Caco-2 (cell line): ENCODE measurements at regions not wholly inside any gene's neighbourhood (a gene's known extent, or its start where the extent isn't known, plus 50 kb on each side); places are given as distances from the start of the nearest gene placed in this dataset.

Source experiments
- BruUV-seq: library from RNA; stranded (reverse); fragments of 400-500 nt; replicated peaks from 2 replicates; lab custom pipeline; 2021; lab: Mats Ljungman, UMichigan
- CTCF ChIA-PET: fragments of 300-600 bp; sonication (Branson Sonifier 250); formaldehyde crosslinking; loops from one replicate; lab custom pipeline; 2022; ENCODE audit warnings: antibody characterized with exemption; lab: Charles Lee
- POLR2A ChIA-PET: fragments of 300-600 bp; sonication (Branson Sonifier 250); formaldehyde crosslinking; loops from one replicate; lab custom pipeline; 2022; ENCODE audit warnings: antibody characterized with exemption; lab: Charles Lee
- DNase-seq, 2 experiments: peaks; one replicate each; pipeline versions ENCODE4 v3.0.0 to v3.0.0-alpha.2; 2020 to 2022
- H3K27me3 ChIP-seq: replicated peaks from 2 replicates; pipeline ENCODE4 v1.6.0; 2011; ENCODE audit warnings: low read length; ENCODE audit not compliant: control insufficient read depth, insufficient read depth
- H3K36me3 ChIP-seq: 2 replicates; pipeline ENCODE4 v1.5.1; 2011; ENCODE audit warnings: low read length; ENCODE audit not compliant: control insufficient read depth, insufficient read depth
- H3K4me1 ChIP-seq: fragments of 250-450 bp; sonication (Bioruptor Pico); 2 replicates; pipeline ENCODE4 v1.5.1; 2020; ENCODE audit warnings: mild to moderate bottlenecking
- H3K4me3 ChIP-seq: 2 replicates; pipeline ENCODE4 v1.5.1; 2011; ENCODE audit warnings: low read depth, mild to moderate bottlenecking, control low read depth, low read length
- H3K9me3 ChIP-seq: fragments of 250-450 bp; sonication (Bioruptor Pico); 2 replicates; pipeline ENCODE4 v1.5.1; 2020; ENCODE audit warnings: mild to moderate bottlenecking, moderate library complexity
- H3K27ac Mint-ChIP-seq: one replicate; pipeline ENCODE4 v1.8.0; 2022; ENCODE audit warnings: mixed read lengths; ENCODE audit not compliant: unreplicated experiment
- H3K27me3 Mint-ChIP-seq: one replicate; pipeline ENCODE4 v1.8.0; 2022; ENCODE audit warnings: mixed read lengths; ENCODE audit not compliant: insufficient read depth, unreplicated experiment
- H3K36me3 Mint-ChIP-seq: one replicate; pipeline ENCODE4 v1.8.0; 2022; ENCODE audit warnings: mild to moderate bottlenecking, mixed read lengths; ENCODE audit not compliant: insufficient read depth, unreplicated experiment
- H3K4me1 Mint-ChIP-seq: one replicate; pipeline ENCODE4 v1.8.0; 2022; ENCODE audit warnings: low read depth, mixed read lengths; ENCODE audit not compliant: unreplicated experiment
- H3K4me3 Mint-ChIP-seq: one replicate; pipeline ENCODE4 v1.8.0; 2022; ENCODE audit warnings: mild to moderate bottlenecking, moderate library complexity, mixed read lengths; ENCODE audit not compliant: unreplicated experiment
- H3K9me3 Mint-ChIP-seq: one replicate; pipeline ENCODE4 v1.8.0; 2022; ENCODE audit warnings: mixed read lengths; ENCODE audit not compliant: unreplicated experiment
- intact Hi-C: fragments of 100-400 bp; cut with micrococcal nuclease; formaldehyde crosslinking; loops from one replicate; pipeline ENCODE4 v1.10.0; 2022; ENCODE audit not compliant: unreplicated experiment
- TF ChIP-seq, protein P1 (sequence below), 2 experiments: fragments of 200-600 bp in 1 of 2; IDR thresholded peaks; 1 replicate in 1 of 2; 2 replicates in 1 of 2; pipeline versions ENCODE4 v1.5.1 to v1.8.0; 2011 to 2022; ENCODE audit warnings: antibody characterized with exemption in 1 of 2, control low read depth in 1 of 2, inconsistent platforms in 1 of 2, low read depth in 1 of 2, low read length in 1 of 2, mild to moderate bottlenecking in 1 of 2, moderate library complexity in 1 of 2; ENCODE audit not compliant: insufficient read depth in 1 of 2, severe bottlenecking in 1 of 2, unreplicated experiment in 1 of 2

DNA sequence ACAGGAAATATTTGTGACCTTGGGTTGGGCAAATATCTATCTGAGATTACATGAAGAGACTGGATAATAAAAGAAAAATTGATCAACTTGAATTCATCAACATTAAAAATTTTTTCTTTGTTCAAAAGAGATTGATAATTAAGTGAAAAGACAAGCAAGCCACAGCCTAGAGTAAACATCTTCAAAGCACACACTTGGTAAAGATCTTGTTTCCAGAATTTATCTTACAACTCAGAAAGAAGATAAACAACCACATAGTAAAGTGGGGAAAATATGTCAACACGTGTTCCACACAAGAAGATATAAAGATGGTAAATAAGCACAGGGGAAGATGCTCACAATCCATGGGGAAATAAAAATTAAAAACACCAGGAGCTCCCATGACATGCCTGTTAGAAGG is 195.9 kb downstream of the SOX11 start:
- ChIA-PET POLR2A (no interaction called here), CTCF (no interaction called here)
- Mint-ChIP-seq H3K27me3 (no peaks in the 10 kb centered on the region), H3K27ac (no peak overlapping the region), H3K4me3 (no peak overlapping the region), H3K4me1 (no peaks in the 10 kb centered on the region), H3K9me3 (peaks cover 6% of the 10 kb centered on the region), H3K36me3 (no peaks in the 10 kb centered on the region)
- H3K9me3 ChIP-seq, result no peaks in the 10 kb centered on the region
- no peak overlapping the region for H3K4me3 ChIP-seq
- intact Hi-C loops, result no loop called here
- no peaks in the 10 kb centered on the region for H3K27me3 ChIP-seq
- TF ChIP-seq, protein P1, sequence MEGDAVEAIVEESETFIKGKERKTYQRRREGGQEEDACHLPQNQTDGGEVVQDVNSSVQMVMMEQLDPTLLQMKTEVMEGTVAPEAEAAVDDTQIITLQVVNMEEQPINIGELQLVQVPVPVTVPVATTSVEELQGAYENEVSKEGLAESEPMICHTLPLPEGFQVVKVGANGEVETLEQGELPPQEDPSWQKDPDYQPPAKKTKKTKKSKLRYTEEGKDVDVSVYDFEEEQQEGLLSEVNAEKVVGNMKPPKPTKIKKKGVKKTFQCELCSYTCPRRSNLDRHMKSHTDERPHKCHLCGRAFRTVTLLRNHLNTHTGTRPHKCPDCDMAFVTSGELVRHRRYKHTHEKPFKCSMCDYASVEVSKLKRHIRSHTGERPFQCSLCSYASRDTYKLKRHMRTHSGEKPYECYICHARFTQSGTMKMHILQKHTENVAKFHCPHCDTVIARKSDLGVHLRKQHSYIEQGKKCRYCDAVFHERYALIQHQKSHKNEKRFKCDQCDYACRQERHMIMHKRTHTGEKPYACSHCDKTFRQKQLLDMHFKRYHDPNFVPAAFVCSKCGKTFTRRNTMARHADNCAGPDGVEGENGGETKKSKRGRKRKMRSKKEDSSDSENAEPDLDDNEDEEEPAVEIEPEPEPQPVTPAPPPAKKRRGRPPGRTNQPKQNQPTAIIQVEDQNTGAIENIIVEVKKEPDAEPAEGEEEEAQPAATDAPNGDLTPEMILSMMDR (IDR thresholded peaks at IDR 0.05; ENCODE audit: insufficient read depth in 1 of 2, low read depth in 1 of 2, low read length in 1 of 2, severe bottlenecking in 1 of 2, unreplicated experiment in 1 of 2), result no peak
- no peak for DNase-seq
- H3K36me3 ChIP-seq, result no peaks in the 10 kb centered on the region
- no TSS peak for BruUV-seq
- H3K4me1 ChIP-seq, result no peaks in the 10 kb centered on the region

DNA sequence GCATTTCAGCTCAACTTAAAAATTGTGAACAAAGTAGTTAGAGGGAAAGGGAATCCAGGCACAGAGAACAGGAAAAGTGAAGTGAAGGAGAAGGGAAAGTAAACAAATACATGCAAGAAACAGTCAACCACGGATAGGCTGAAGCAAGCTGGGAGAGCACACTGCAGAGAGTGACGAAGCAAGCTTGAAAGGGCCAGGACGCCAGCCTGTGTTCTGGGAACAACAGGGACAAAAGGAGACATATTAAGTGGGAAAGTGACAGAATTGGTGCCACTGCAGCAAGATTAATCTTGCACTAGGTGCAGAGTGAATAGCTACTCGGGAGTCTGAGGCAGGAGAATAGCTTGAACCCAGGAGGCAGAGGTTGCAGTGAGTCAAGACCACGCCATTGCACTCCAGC is 197.3 kb downstream of the SOX11 start:
- H3K27ac Mint-ChIP-seq, result no peak overlapping the region
- no peaks in the 10 kb centered on the region for H3K9me3 ChIP-seq
- CTCF ChIA-PET, result no interaction called here
- POLR2A ChIA-PET, result no interaction called here
- H3K27me3 Mint-ChIP-seq, result no peaks in the 10 kb centered on the region
- H3K36me3 ChIP-seq, result no peaks in the 10 kb centered on the region
- intact Hi-C loops, result no loop called here
- H3K36me3 Mint-ChIP-seq, result no peaks in the 10 kb centered on the region
- no peaks in the 10 kb centered on the region for H3K27me3 ChIP-seq
- H3K4me3 Mint-ChIP-seq, result no peak overlapping the region
- H3K4me3 ChIP-seq, result no peak overlapping the region
- H3K4me1 ChIP-seq, result no peaks in the 10 kb centered on the region
- peaks cover 9% of the 10 kb centered on the region for H3K9me3 Mint-ChIP-seq
- H3K4me1 Mint-ChIP-seq, result no peaks in the 10 kb centered on the region
- TF ChIP-seq, protein P1 (IDR thresholded peaks at IDR 0.05; ENCODE audit: insufficient read depth in 1 of 2, low read depth in 1 of 2, low read length in 1 of 2, severe bottlenecking in 1 of 2, unreplicated experiment in 1 of 2), result no peak
- no peak for DNase-seq
- BruUV-seq, result no TSS peak

DNA sequence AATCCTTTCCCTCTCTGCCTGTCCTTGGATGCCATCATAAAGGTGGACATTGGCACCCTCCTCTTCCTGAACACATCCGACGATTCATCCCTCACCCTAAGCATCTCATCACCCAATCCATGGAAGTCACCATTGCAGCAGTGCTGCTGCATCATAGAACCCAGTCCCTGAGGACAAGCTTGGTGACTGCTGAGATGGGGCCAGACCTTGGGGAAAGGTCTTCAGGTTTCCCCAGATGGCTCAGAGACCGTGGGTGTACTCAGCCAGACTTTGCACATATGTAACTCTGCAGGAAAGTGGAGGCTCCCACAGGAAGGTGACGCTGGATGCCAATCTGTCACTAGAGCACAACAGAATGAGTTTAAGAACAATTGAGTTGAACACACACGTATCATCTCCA is 202.2 kb downstream of the SOX11 start:
- no peaks in the 10 kb centered on the region for H3K4me1 ChIP-seq
- H3K4me3 Mint-ChIP-seq, result no peak overlapping the region
- H3K4me1 Mint-ChIP-seq, result no peaks in the 10 kb centered on the region
- H3K9me3 Mint-ChIP-seq, result peaks cover 25% of the 10 kb centered on the region
- no peak overlapping the region for H3K4me3 ChIP-seq
- intact Hi-C loops, result no loop called here
- no peak overlapping the region for H3K27ac Mint-ChIP-seq
- no peaks in the 10 kb centered on the region for H3K27me3 ChIP-seq
- no peaks in the 10 kb centered on the region for H3K9me3 ChIP-seq
- POLR2A ChIA-PET, result no interaction called here
- DNase-seq, result no peak
- H3K36me3 ChIP-seq, result no peaks in the 10 kb centered on the region
- H3K27me3 Mint-ChIP-seq, result no peaks in the 10 kb centered on the region
- no TSS peak for BruUV-seq
- CTCF ChIA-PET, result no interaction called here
- no peaks in the 10 kb centered on the region for H3K36me3 Mint-ChIP-seq
- TF ChIP-seq, protein P1 (IDR thresholded peaks at IDR 0.05; ENCODE audit: insufficient read depth in 1 of 2, low read depth in 1 of 2, low read length in 1 of 2, severe bottlenecking in 1 of 2, unreplicated experiment in 1 of 2), result no peak
